ENCODE measurements at regions not wholly inside any gene's neighbourhood (a gene's known extent, or its start where the extent isn't known, plus 50 kb on each side); places are given as distances from the start of the nearest gene placed in this dataset.

DNA sequence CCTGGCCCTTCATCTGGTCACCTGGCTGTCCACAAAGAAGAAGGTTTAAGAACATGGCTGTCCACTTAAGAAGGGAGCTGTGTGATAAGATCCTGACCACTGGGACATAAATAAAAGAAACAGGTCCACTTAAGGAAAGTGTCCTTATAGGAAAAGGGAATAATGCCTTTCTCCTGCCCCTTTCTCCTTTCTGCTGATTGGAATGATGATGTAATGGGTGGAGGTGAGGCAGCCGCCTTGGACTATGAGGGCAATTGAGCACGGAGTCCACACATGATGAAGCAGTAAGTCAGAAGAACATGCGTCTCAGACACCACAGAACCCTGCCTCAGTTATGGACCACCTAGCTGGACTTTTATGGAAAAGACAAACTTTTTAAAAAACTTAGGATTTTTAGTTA is 401.1 kb downstream of the SHANK2 start:
- H3K4me1 ChIP-seq (ENCODE audit: insufficient read depth), result no peaks in the 10 kb centered on the region

More for the DNA sequence above, 401.1 kb downstream of the SHANK2 start:
- H3K27me3 ChIP-seq (ENCODE audit: insufficient read depth), result no peaks in the 10 kb centered on the region
- H3K4me3 ChIP-seq, result no peak overlapping the region
- no peaks in the 10 kb centered on the region; the same call in 1 of the 3 replicates for H3K36me3 Mint-ChIP-seq (ENCODE audit: low read depth)
- no peaks in the 10 kb centered on the region for H3K36me3 ChIP-seq (ENCODE audit: insufficient read depth)
- H3K4me1 Mint-ChIP-seq, result no peaks in the 10 kb centered on the region
- peaks cover 9% of the 10 kb centered on the region for H4K20me1 ChIP-seq (replicated peaks; ENCODE audit: insufficient read depth)
- no peaks in the 10 kb centered on the region for H3K9me3 Mint-ChIP-seq
- H3K4me3 Mint-ChIP-seq, result no peak overlapping the region
- H2AFZ ChIP-seq, result no peak overlapping the region
- DNase-seq (ENCODE audit: low spot score), result no peak
- ATAC-seq, result no peak
- H3K9me2 ChIP-seq (ENCODE audit: insufficient read depth), result peaks cover 6% of the 10 kb centered on the region; the same call in 1 of the 2 replicates
- no peak overlapping the region for H3K27ac ChIP-seq (ENCODE audit: low read depth)
- H3K4me2 ChIP-seq, result no peak overlapping the region
- no peak overlapping the region for H3K27ac Mint-ChIP-seq
- H3F3A ChIP-seq (replicated peaks; ENCODE audit: low read depth), result no peaks in the 10 kb centered on the region
- H3K27me3 Mint-ChIP-seq (ENCODE audit: insufficient read depth, low read depth, poor library complexity), result peaks cover 21% of the 10 kb centered on the region
- H3K79me2 ChIP-seq (replicated peaks; ENCODE audit: insufficient read depth), result no peaks in the 10 kb centered on the region
- TF ChIP-seq, protein P1, sequence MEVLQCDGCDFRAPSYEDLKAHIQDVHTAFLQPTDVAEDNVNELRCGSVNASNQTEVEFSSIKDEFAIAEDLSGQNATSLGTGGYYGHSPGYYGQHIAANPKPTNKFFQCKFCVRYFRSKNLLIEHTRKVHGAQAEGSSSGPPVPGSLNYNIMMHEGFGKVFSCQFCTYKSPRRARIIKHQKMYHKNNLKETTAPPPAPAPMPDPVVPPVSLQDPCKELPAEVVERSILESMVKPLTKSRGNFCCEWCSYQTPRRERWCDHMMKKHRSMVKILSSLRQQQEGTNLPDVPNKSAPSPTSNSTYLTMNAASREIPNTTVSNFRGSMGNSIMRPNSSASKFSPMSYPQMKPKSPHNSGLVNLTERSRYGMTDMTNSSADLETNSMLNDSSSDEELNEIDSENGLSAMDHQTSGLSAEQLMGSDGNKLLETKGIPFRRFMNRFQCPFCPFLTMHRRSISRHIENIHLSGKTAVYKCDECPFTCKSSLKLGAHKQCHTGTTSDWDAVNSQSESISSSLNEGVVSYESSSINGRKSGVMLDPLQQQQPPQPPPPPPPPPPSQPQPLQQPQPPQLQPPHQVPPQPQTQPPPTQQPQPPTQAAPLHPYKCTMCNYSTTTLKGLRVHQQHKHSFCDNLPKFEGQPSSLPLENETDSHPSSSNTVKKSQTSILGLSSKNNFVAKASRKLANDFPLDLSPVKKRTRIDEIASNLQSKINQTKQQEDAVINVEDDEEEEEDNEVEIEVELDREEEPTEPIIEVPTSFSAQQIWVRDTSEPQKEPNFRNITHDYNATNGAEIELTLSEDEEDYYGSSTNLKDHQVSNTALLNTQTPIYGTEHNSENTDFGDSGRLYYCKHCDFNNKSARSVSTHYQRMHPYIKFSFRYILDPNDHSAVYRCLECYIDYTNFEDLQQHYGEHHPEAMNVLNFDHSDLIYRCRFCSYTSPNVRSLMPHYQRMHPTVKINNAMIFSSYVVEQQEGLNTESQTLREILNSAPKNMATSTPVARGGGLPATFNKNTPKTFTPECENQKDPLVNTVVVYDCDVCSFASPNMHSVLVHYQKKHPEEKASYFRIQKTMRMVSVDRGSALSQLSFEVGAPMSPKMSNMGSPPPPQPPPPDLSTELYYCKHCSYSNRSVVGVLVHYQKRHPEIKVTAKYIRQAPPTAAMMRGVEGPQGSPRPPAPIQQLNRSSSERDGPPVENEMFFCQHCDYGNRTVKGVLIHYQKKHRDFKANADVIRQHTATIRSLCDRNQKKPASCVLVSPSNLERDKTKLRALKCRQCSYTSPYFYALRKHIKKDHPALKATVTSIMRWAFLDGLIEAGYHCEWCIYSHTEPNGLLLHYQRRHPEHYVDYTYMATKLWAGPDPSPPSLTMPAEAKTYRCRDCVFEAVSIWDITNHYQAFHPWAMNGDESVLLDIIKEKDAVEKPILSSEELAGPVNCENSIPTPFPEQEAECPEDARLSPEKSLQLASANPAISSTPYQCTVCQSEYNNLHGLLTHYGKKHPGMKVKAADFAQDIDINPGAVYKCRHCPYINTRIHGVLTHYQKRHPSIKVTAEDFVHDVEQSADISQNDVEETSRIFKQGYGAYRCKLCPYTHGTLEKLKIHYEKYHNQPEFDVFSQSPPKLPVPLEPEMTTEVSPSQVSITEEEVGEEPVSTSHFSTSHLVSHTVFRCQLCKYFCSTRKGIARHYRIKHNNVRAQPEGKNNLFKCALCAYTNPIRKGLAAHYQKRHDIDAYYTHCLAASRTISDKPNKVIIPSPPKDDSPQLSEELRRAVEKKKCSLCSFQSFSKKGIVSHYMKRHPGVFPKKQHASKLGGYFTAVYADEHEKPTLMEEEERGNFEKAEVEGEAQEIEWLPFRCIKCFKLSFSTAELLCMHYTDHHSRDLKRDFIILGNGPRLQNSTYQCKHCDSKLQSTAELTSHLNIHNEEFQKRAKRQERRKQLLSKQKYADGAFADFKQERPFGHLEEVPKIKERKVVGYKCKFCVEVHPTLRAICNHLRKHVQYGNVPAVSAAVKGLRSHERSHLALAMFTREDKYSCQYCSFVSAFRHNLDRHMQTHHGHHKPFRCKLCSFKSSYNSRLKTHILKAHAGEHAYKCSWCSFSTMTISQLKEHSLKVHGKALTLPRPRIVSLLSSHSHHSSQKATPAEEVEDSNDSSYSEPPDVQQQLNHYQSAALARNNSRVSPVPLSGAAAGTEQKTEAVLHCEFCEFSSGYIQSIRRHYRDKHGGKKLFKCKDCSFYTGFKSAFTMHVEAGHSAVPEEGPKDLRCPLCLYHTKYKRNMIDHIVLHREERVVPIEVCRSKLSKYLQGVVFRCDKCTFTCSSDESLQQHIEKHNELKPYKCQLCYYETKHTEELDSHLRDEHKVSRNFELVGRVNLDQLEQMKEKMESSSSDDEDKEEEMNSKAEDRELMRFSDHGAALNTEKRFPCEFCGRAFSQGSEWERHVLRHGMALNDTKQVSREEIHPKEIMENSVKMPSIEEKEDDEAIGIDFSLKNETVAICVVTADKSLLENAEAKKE (CRISPR knock-in tag; IDR thresholded peaks at IDR 0.05), result no peak
- TF ChIP-seq CREB1 (CRISPR knock-in tag; IDR thresholded peaks at IDR 0.05; ENCODE audit: low read depth) (no peak), EZH2 (IDR thresholded peaks at IDR 0.05; ENCODE audit: low read depth, unreplicated experiment) (no peak), JUNB (IDR thresholded peaks at IDR 0.05; ENCODE audit: unreplicated experiment) (no peak), EZH2phosphoT487 (IDR thresholded peaks at IDR 0.05; ENCODE audit: unreplicated experiment) (no peak), POLR2AphosphoS5 (IDR thresholded peaks at IDR 0.05; ENCODE audit: low read depth) (no peak), ZNF114 (CRISPR knock-in tag; IDR thresholded peaks at IDR 0.05) (no peak)
- TF ChIP-seq, protein P2, sequence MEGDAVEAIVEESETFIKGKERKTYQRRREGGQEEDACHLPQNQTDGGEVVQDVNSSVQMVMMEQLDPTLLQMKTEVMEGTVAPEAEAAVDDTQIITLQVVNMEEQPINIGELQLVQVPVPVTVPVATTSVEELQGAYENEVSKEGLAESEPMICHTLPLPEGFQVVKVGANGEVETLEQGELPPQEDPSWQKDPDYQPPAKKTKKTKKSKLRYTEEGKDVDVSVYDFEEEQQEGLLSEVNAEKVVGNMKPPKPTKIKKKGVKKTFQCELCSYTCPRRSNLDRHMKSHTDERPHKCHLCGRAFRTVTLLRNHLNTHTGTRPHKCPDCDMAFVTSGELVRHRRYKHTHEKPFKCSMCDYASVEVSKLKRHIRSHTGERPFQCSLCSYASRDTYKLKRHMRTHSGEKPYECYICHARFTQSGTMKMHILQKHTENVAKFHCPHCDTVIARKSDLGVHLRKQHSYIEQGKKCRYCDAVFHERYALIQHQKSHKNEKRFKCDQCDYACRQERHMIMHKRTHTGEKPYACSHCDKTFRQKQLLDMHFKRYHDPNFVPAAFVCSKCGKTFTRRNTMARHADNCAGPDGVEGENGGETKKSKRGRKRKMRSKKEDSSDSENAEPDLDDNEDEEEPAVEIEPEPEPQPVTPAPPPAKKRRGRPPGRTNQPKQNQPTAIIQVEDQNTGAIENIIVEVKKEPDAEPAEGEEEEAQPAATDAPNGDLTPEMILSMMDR (conservative IDR thresholded peaks at IDR 0.05; ENCODE audit: low read depth in 2 of 2), result no peak

Measured in GM23338 (cell line).